22Rv1 (cell line): ENCODE measurements at regions not wholly inside any gene's neighbourhood (a gene's known extent, or its start where the extent isn't known, plus 50 kb on each side); places are given as distances from the start of the nearest gene placed in this dataset.

Experiments used
- ZFX ChIP-seq: fragments of 450-650 bp; IDR thresholded peaks from 2 replicates; pipeline ENCODE4 v1.6.1; 2017; ENCODE audit warnings: antibody characterized with exemption, borderline replicate concordance
- TF ChIP-seq, protein P1 (sequence below): fragments of 450-650 bp; IDR thresholded peaks from 2 replicates; pipeline ENCODE4 v1.5.1; 2017; ENCODE audit warnings: mild to moderate bottlenecking

- TF ChIP-seq, protein P1, sequence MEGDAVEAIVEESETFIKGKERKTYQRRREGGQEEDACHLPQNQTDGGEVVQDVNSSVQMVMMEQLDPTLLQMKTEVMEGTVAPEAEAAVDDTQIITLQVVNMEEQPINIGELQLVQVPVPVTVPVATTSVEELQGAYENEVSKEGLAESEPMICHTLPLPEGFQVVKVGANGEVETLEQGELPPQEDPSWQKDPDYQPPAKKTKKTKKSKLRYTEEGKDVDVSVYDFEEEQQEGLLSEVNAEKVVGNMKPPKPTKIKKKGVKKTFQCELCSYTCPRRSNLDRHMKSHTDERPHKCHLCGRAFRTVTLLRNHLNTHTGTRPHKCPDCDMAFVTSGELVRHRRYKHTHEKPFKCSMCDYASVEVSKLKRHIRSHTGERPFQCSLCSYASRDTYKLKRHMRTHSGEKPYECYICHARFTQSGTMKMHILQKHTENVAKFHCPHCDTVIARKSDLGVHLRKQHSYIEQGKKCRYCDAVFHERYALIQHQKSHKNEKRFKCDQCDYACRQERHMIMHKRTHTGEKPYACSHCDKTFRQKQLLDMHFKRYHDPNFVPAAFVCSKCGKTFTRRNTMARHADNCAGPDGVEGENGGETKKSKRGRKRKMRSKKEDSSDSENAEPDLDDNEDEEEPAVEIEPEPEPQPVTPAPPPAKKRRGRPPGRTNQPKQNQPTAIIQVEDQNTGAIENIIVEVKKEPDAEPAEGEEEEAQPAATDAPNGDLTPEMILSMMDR: no peak
- TF ChIP-seq ZFX: no peak
These were observed 109.9 kb upstream of the IFNE start for GRCh38 chr9:21592063-21592338.
